GM18861 (cell line): ENCODE measurements at regions not wholly inside any gene's neighbourhood (a gene's known extent, or its start where the extent isn't known, plus 50 kb on each side); places are given as distances from the start of the nearest gene placed in this dataset.
"Not testable (repeated sequence)": the region's sequence is repeated elsewhere in the genome, so short reads cannot be mapped to it uniquely, and the experiment has no call there.

ENCODE experiments used
- ATAC-seq: cut with Tn5 transposase; IDR thresholded peaks from one replicate; pipeline ENCODE4 v1.9.1; 2021; ENCODE audit not compliant: unreplicated experiment

- peak; percentile 76 for ATAC-seq
These were observed 101.5 kb upstream of the MARCKS start for GRCh38 chr6:113755449-113756289.

GRCh38 chr6:113756290-113756665 lies 100.9 kb upstream of the MARCKS start:
- no peak for ATAC-seq

- ATAC-seq, result no peak
These were observed 98.9 kb upstream of the MARCKS start for GRCh38 chr6:113758214-113758613.

- ATAC-seq, result peak; percentile 36
These were observed 98.1 kb upstream of the MARCKS start for GRCh38 chr6:113758826-113759574.

GRCh38 chr6:113762641-113763040 lies 94.5 kb upstream of the MARCKS start:
- ATAC-seq, result no peak

GRCh38 chr6:113763311-113763766 lies 93.8 kb upstream of the MARCKS start:
- ATAC-seq, result no peak

- peak; percentile 52 for ATAC-seq
These were observed 93.3 kb upstream of the MARCKS start for GRCh38 chr6:113763876-113764275.

GRCh38 chr6:113765909-113766308 lies 91.2 kb upstream of the MARCKS start:
- ATAC-seq, result no peak

GRCh38 chr6:113767985-113768384 lies 89.2 kb upstream of the MARCKS start:
- ATAC-seq, result no peak

GRCh38 chr6:113772961-113773360 lies 84.2 kb upstream of the MARCKS start:
- ATAC-seq, result no peak

GRCh38 chr6:113774127-113774825 lies 82.9 kb upstream of the MARCKS start:
- no peak for ATAC-seq

- no peak for ATAC-seq
These were observed 80.1 kb upstream of the MARCKS start for GRCh38 chr6:113776998-113777397.

- ATAC-seq, result no peak
These were observed 79.5 kb upstream of the MARCKS start for GRCh38 chr6:113777601-113778000.

- peak; percentile 65 for ATAC-seq
These were observed 77.5 kb upstream of the MARCKS start for GRCh38 chr6:113779656-113780055.

- ATAC-seq, result no peak
These were observed 74.5 kb upstream of the MARCKS start for GRCh38 chr6:113782636-113783035.

- ATAC-seq, result no peak
These were observed 71.0 kb upstream of the MARCKS start for GRCh38 chr6:113786168-113786567.

- no peak for ATAC-seq
These were observed 68.6 kb upstream of the MARCKS start for GRCh38 chr6:113788586-113788985.

GRCh38 chr6:113791225-113791624 lies 65.9 kb upstream of the MARCKS start:
- not testable (repeated sequence) for ATAC-seq

- ATAC-seq, result not testable (repeated sequence)
These were observed 61.8 kb upstream of the MARCKS start for GRCh38 chr6:113795371-113795770.

- ATAC-seq, result no peak
These were observed 61.1 kb upstream of the MARCKS start for GRCh38 chr6:113796038-113796437.

- ATAC-seq, result no peak
These were observed 54.4 kb upstream of the MARCKS start for GRCh38 chr6:113802779-113803178.
